ENCODE measurements at regions not wholly inside any gene's neighbourhood (a gene's known extent, or its start where the extent isn't known, plus 50 kb on each side); places are given as distances from the start of the nearest gene placed in this dataset.

DNA sequence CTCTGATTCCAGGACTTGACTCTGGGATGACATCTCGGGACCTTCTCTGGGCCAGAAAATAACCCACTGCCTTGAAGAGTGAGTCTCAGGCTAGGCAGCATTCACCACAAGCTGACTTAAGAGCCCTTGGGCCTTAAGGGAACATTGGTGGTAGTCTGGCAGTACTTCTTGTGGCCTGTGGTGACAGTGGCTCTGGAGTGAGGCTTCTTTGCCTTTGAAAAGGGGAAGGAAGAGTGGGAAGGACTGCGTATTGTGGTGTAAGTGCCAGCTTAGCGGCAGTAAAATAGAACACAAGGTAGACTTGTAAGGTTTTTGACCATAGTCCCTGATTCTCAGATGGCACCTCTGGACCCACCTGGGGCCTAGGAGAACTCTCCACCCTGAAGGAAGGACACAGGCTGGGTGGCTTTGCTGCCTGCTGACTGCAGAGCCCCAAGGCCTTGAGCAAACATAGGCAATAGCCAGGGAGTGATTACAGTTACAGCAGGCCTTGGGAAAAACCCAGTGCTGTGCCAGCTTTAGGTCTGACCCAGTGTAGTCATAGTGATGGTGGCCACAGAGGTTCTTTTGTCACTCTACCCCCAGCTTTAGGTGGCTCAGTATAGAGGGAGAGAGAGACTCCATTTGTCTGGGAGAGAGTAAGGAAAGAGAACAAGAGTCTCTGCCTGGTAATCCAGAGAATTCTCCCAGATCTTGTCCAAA lies 483.9 kb downstream of the SH2D4B start:
- Mint-ChIP-seq H3K4me3 (no peak overlapping the region), H3K9me3 (no peaks in the 10 kb centered on the region), H3K27ac (no peak overlapping the region), H3K27me3 (ENCODE audit: low read depth) (peaks cover 5% of the 10 kb centered on the region), H3K36me3 (ENCODE audit: low read depth) (no peaks in the 10 kb centered on the region), H3K4me1 (ENCODE audit: low read depth) (no peaks in the 10 kb centered on the region)

DNA sequence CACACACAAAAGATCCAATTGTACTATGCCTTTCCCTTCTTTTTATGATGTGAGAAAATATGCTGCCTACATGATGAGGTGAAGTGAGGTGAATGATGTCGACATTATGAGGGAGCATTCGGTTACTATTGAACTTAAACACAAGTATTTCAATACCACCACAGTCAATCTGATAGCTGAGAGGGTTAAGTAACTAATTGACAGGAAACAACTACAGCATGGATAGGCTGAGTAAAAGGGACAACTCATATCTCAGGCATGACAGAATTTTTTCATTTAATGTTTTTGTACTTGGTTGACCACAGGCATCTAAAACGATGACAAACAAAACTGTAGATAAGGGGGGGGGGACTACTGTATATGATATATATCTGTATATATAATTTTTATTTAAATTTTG lies 488.9 kb downstream of the SH2D4B start:
- no peaks in the 10 kb centered on the region for H3K9me3 Mint-ChIP-seq
- no peaks in the 10 kb centered on the region for H3K27me3 Mint-ChIP-seq (ENCODE audit: low read depth)
- no peaks in the 10 kb centered on the region for H3K36me3 Mint-ChIP-seq (ENCODE audit: low read depth)
- no peak overlapping the region for H3K4me3 Mint-ChIP-seq
- H3K27ac Mint-ChIP-seq, result no peak overlapping the region
- H3K4me1 Mint-ChIP-seq (ENCODE audit: low read depth), result no peaks in the 10 kb centered on the region

DNA sequence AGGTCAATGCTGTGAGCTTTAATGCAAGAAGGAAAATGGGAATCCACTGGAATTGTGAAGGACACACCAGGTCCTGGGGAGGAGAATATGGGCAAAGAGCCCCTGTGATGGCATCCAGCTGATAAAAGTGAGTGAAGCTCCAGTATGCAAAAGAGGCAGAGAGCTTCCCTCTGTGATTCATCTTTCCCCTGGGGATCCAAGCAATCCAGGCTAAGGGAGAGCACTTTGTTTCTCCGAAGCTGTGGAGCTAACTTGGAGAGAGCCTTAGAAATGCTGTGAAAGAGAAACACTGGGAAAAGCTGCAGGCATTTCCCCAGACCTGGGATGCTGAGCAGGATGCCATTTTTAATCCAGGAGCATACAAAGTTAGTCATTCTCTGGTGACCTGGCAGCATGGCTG lies 489.5 kb downstream of the SH2D4B start:
- Mint-ChIP-seq H3K27ac (no peak overlapping the region), H3K27me3 (ENCODE audit: low read depth) (no peaks in the 10 kb centered on the region), H3K4me1 (ENCODE audit: low read depth) (no peaks in the 10 kb centered on the region), H3K9me3 (no peaks in the 10 kb centered on the region), H3K4me3 (no peak overlapping the region), H3K36me3 (ENCODE audit: low read depth) (no peaks in the 10 kb centered on the region)

DNA sequence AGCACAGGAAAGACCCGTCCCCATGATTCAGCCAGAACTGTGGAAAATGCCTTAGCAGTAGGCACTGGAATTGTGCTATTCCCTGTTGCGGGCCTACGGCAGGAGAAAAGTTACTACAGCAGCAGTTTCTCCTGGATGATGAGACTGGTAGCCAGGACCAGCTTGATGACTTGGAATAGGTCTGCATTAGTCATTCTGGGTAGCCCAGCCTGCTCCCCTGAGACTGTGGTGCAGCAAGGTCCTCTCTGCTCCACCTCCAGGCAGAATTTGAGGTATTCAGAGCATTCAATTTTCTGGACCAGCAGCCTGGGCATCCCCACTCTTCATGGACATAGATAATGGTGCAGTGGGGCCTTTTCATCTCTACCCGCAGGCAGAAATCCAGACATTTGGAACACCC lies 490.0 kb downstream of the SH2D4B start:
- H3K36me3 Mint-ChIP-seq (ENCODE audit: low read depth), result no peaks in the 10 kb centered on the region
- H3K27me3 Mint-ChIP-seq (ENCODE audit: low read depth), result no peaks in the 10 kb centered on the region
- no peaks in the 10 kb centered on the region for H3K4me1 Mint-ChIP-seq (ENCODE audit: low read depth)
- H3K4me3 Mint-ChIP-seq, result no peak overlapping the region
- H3K9me3 Mint-ChIP-seq, result no peaks in the 10 kb centered on the region
- no peak overlapping the region for H3K27ac Mint-ChIP-seq

GRCh38 chr10:81031774-81032173 lies 494.1 kb downstream of the SH2D4B start:
- no peaks in the 10 kb centered on the region for H3K4me1 Mint-ChIP-seq (ENCODE audit: low read depth)
- H3K36me3 Mint-ChIP-seq (ENCODE audit: low read depth), result no peaks in the 10 kb centered on the region
- H3K9me3 Mint-ChIP-seq, result no peaks in the 10 kb centered on the region
- H3K27ac Mint-ChIP-seq, result no peak overlapping the region
- H3K4me3 Mint-ChIP-seq, result no peak overlapping the region
- H3K27me3 Mint-ChIP-seq (ENCODE audit: low read depth), result no peaks in the 10 kb centered on the region

GRCh38 chr10:81034383-81034782 lies 496.7 kb downstream of the SH2D4B start:
- Mint-ChIP-seq H3K27ac (no peak overlapping the region), H3K4me1 (ENCODE audit: low read depth) (no peaks in the 10 kb centered on the region), H3K9me3 (no peaks in the 10 kb centered on the region), H3K36me3 (ENCODE audit: low read depth) (no peaks in the 10 kb centered on the region), H3K4me3 (no peak overlapping the region), H3K27me3 (ENCODE audit: low read depth) (no peaks in the 10 kb centered on the region)

- Mint-ChIP-seq H3K9me3 (no peaks in the 10 kb centered on the region), H3K27ac (no peak overlapping the region), H3K36me3 (ENCODE audit: low read depth) (no peaks in the 10 kb centered on the region), H3K4me1 (ENCODE audit: low read depth) (no peaks in the 10 kb centered on the region), H3K4me3 (no peak overlapping the region), H3K27me3 (ENCODE audit: low read depth) (no peaks in the 10 kb centered on the region)
Observed at GRCh38 chr10:81036257-81036656, 498.6 kb downstream of the SH2D4B start.

- Mint-ChIP-seq H3K4me3 (no peak overlapping the region), H3K27me3 (ENCODE audit: low read depth) (no peaks in the 10 kb centered on the region), H3K9me3 (no peaks in the 10 kb centered on the region), H3K36me3 (ENCODE audit: low read depth) (no peaks in the 10 kb centered on the region), H3K27ac (no peak overlapping the region), H3K4me1 (ENCODE audit: low read depth) (no peaks in the 10 kb centered on the region)
Observed at GRCh38 chr10:81040031-81040430, 502.3 kb downstream of the SH2D4B start.

GRCh38 chr10:81040940-81041339 lies 503.2 kb downstream of the SH2D4B start:
- no peaks in the 10 kb centered on the region for H3K27me3 Mint-ChIP-seq (ENCODE audit: low read depth)
- no peaks in the 10 kb centered on the region for H3K4me1 Mint-ChIP-seq (ENCODE audit: low read depth)
- no peak overlapping the region for H3K27ac Mint-ChIP-seq
- no peaks in the 10 kb centered on the region for H3K9me3 Mint-ChIP-seq
- no peak overlapping the region for H3K4me3 Mint-ChIP-seq
- H3K36me3 Mint-ChIP-seq (ENCODE audit: low read depth), result no peaks in the 10 kb centered on the region

- no peaks in the 10 kb centered on the region for H3K36me3 Mint-ChIP-seq (ENCODE audit: low read depth)
- no peaks in the 10 kb centered on the region for H3K4me1 Mint-ChIP-seq (ENCODE audit: low read depth)
- no peaks in the 10 kb centered on the region for H3K27me3 Mint-ChIP-seq (ENCODE audit: low read depth)
- H3K4me3 Mint-ChIP-seq, result no peak overlapping the region
- no peaks in the 10 kb centered on the region for H3K9me3 Mint-ChIP-seq
- no peak overlapping the region for H3K27ac Mint-ChIP-seq
Observed at GRCh38 chr10:81042647-81043046, 504.9 kb downstream of the SH2D4B start.

DNA sequence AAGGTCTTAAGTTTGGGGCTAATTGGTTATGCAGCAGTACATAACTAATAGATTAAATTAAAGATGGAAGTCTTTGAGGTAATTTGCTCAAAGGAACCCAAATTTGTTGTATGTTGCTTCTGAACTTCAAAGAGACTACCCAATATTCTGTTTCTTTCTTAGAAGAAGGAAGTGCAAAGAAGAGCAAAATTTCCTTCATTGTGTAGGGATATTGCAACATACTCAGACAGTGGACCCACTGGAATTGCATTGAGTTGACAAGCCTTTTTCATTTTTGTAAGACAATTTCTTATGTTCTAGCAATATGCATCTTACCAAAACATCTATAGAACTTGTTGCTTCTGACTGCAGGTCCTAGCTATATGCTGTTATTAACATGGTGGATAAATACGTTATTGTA lies 527.8 kb downstream of the SH2D4B start:
- no peak overlapping the region for H3K27ac Mint-ChIP-seq
- no peaks in the 10 kb centered on the region for H3K36me3 Mint-ChIP-seq (ENCODE audit: low read depth)
- no peaks in the 10 kb centered on the region for H3K4me1 Mint-ChIP-seq (ENCODE audit: low read depth)
- H3K9me3 Mint-ChIP-seq, result no peaks in the 10 kb centered on the region
- H3K27me3 Mint-ChIP-seq (ENCODE audit: low read depth), result no peaks in the 10 kb centered on the region
- no peak overlapping the region for H3K4me3 Mint-ChIP-seq

DNA sequence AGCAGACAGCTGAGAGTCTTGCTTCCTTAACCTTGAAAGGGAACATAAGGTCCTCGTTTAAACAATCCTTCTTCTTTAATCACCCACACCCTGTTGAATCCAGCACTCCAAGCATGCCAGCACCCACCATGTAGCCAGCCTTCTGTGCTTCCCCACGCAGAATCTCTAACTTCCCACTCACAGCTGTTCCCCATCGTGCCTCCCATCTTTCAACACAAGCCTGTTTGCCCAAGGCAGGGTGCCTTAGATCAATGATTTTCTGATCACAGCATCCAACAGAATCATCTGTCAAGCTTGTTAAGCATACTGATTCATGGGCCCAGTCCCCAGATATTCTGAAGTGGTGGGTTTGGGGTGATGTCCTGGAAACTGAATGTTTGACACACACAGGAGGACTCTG lies 530.8 kb downstream of the SH2D4B start:
- H3K27ac Mint-ChIP-seq, result no peak overlapping the region
- no peaks in the 10 kb centered on the region for H3K4me1 Mint-ChIP-seq (ENCODE audit: low read depth)
- no peaks in the 10 kb centered on the region for H3K27me3 Mint-ChIP-seq (ENCODE audit: low read depth)
- no peak overlapping the region for H3K4me3 Mint-ChIP-seq
- no peaks in the 10 kb centered on the region for H3K9me3 Mint-ChIP-seq
- H3K36me3 Mint-ChIP-seq (ENCODE audit: low read depth), result no peaks in the 10 kb centered on the region

DNA sequence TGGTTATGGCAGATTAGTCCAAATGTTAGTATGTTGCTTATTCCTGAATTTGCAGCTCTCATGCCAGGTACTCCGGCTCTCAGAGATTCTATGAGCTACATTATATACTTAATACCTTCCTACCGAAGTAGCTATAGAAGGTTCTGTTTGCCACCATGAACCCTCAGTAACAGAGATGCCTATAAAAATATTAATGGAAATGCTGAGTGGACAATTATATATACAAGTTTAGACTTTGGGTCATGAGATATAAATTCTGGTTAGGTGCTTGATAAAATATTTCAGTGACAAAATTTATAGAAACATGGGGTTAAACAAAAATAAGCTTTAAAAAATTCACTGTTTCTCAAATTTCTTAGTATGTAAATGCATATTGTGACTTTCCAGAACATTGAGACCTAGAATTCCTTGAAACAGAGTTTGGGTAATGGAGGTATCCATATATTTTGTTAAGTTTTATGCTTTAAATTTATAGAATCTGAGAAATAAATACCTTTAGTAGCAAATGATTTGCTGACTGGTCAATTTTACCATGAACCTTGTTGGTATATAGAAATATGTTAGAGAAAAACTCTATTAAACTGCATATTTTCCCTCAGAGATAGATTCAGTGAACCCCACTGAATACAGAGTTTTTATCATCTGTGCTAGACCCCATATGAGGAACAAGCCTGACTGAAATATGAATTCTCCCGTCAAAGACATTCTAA lies 533.5 kb downstream of the SH2D4B start:
- Mint-ChIP-seq H3K27me3 (ENCODE audit: low read depth) (no peaks in the 10 kb centered on the region), H3K9me3 (no peaks in the 10 kb centered on the region), H3K27ac (no peak overlapping the region), H3K4me3 (no peak overlapping the region), H3K36me3 (ENCODE audit: low read depth) (no peaks in the 10 kb centered on the region), H3K4me1 (ENCODE audit: low read depth) (no peaks in the 10 kb centered on the region)

GRCh38 chr10:81073155-81073554 lies 535.5 kb downstream of the SH2D4B start:
- Mint-ChIP-seq H3K4me1 (ENCODE audit: low read depth) (no peaks in the 10 kb centered on the region), H3K27ac (no peak overlapping the region), H3K27me3 (ENCODE audit: low read depth) (no peaks in the 10 kb centered on the region), H3K4me3 (no peak overlapping the region), H3K36me3 (ENCODE audit: low read depth) (no peaks in the 10 kb centered on the region), H3K9me3 (no peaks in the 10 kb centered on the region)

- Mint-ChIP-seq H3K27ac (no peak overlapping the region), H3K9me3 (no peaks in the 10 kb centered on the region), H3K36me3 (ENCODE audit: low read depth) (no peaks in the 10 kb centered on the region), H3K27me3 (ENCODE audit: low read depth) (no peaks in the 10 kb centered on the region), H3K4me1 (ENCODE audit: low read depth) (no peaks in the 10 kb centered on the region), H3K4me3 (no peak overlapping the region)
Observed at GRCh38 chr10:81081887-81082620, 544.4 kb downstream of the SH2D4B start.

All from T-helper 1 cell treated with Interleukin-12 subunit alpha and Interleukin-12 subunit beta and Interleukin-4 antibody, amounts not matched to agents 30 μg/mL and 1 μg/mL, for 36 hours (primary cell).